Trophoblast cell (in vitro differentiated cells and primary cell): ENCODE measurements at regions not wholly inside any gene's neighbourhood (a gene's known extent, or its start where the extent isn't known, plus 50 kb on each side); places are given as distances from the start of the nearest gene placed in this dataset.
A peak's percentile ranks its signal among the peaks of the same experiment; 100 is the strongest.

Experiments used
- DNase-seq, 2 donors: peaks; one replicate each; pipeline ENCODE4 v3.0.0-alpha.2; 2016
- H2AFZ ChIP-seq: 2 replicates; pipeline ENCODE4 v1.6.1; 2013; ENCODE audit warnings: low read length, moderate library complexity, mild to moderate bottlenecking; ENCODE audit not compliant: insufficient read depth, poor library complexity
- H2AK5ac ChIP-seq: 2 replicates; pipeline ENCODE4 v1.6.1; 2013; ENCODE audit warnings: mild to moderate bottlenecking, low read length
- H2BK120ac ChIP-seq: 2 replicates; pipeline ENCODE4 v1.6.1; 2013; ENCODE audit warnings: low read length, mild to moderate bottlenecking, moderate library complexity; ENCODE audit not compliant: insufficient read depth, poor library complexity
- H2BK12ac ChIP-seq: 2 replicates; pipeline ENCODE4 v1.6.1; 2013; ENCODE audit warnings: mild to moderate bottlenecking, low read length, moderate library complexity
- H2BK5ac ChIP-seq: 2 replicates; pipeline ENCODE4 v1.6.1; 2013; ENCODE audit warnings: low read length, low read depth, moderate library complexity, mild to moderate bottlenecking; ENCODE audit not compliant: poor library complexity
- H3K14ac ChIP-seq: 2 replicates; pipeline ENCODE4 v1.6.1; 2013; ENCODE audit warnings: mild to moderate bottlenecking, low read length
- H3K18ac ChIP-seq: 2 replicates; pipeline ENCODE4 v1.6.1; 2013; ENCODE audit warnings: mild to moderate bottlenecking, low read length
- H3K23ac ChIP-seq: 2 replicates; pipeline ENCODE4 v1.6.1; 2013; ENCODE audit warnings: low read length
- H3K27ac ChIP-seq: 2 replicates; pipeline ENCODE4 v1.5.1; 2013; ENCODE audit warnings: low read depth, mild to moderate bottlenecking, inconsistent platforms, low read length, moderate library complexity
- H3K27me3 ChIP-seq: 2 replicates; pipeline ENCODE4 v1.6.1; 2013; ENCODE audit warnings: inconsistent platforms, mild to moderate bottlenecking, low read length, moderate library complexity; ENCODE audit not compliant: insufficient read depth
- H3K36me3 ChIP-seq, 2 experiments: 1 replicate in 1 of 2; 2 replicates in 1 of 2; pipeline ENCODE4 v1.6.1; 2013; ENCODE audit warnings: low read length in 2 of 2, mild to moderate bottlenecking in 2 of 2, moderate library complexity in 1 of 2; ENCODE audit not compliant: insufficient read depth in 2 of 2, control insufficient read depth in 1 of 2
- H3K4ac ChIP-seq: 2 replicates; pipeline ENCODE4 v1.6.1; 2013; ENCODE audit warnings: low read depth, mild to moderate bottlenecking, low read length, moderate library complexity
- H3K4me1 ChIP-seq, 2 experiments: 1 replicate in 1 of 2; 2 replicates in 1 of 2; pipeline ENCODE4 v1.6.1; 2013; ENCODE audit warnings: low read length in 2 of 2, mild to moderate bottlenecking in 2 of 2, moderate library complexity in 1 of 2; ENCODE audit not compliant: insufficient read depth in 2 of 2, control insufficient read depth in 1 of 2
- H3K4me2 ChIP-seq: 2 replicates; pipeline ENCODE4 v1.6.1; 2013; ENCODE audit warnings: inconsistent platforms, mild to moderate bottlenecking, low read length, moderate library complexity
- H3K4me3 ChIP-seq: 2 replicates; pipeline ENCODE4 v1.5.1; 2013; ENCODE audit warnings: mild to moderate bottlenecking, low read depth, low read length, inconsistent platforms
- H3K79me1 ChIP-seq: one replicate; pipeline ENCODE4 v1.6.1; 2013; ENCODE audit warnings: low read length
- H3K79me2 ChIP-seq: 2 replicates; pipeline ENCODE4 v1.6.1; 2013; ENCODE audit warnings: low read length, mild to moderate bottlenecking; ENCODE audit not compliant: control insufficient read depth, insufficient read depth, poor library complexity
- H3K9ac ChIP-seq: 2 replicates; pipeline ENCODE4 v1.6.1; 2013; ENCODE audit warnings: mild to moderate bottlenecking, low read length
- H3K9me3 ChIP-seq: 2 replicates; pipeline ENCODE4 v1.6.1; 2013; ENCODE audit warnings: low read depth, mild to moderate bottlenecking, control low read depth, inconsistent platforms, low read length; ENCODE audit not compliant: insufficient read depth
- H4K12ac ChIP-seq: 2 replicates; pipeline ENCODE4 v1.6.1; 2013; ENCODE audit warnings: low read depth, mild to moderate bottlenecking, low read length, moderate library complexity
- H4K8ac ChIP-seq: 2 replicates; pipeline ENCODE4 v1.6.1; 2013; ENCODE audit warnings: low read depth, mild to moderate bottlenecking, low read length, moderate library complexity
- H4K91ac ChIP-seq: one replicate; pipeline ENCODE4 v1.6.1; 2013; ENCODE audit warnings: low read depth, mild to moderate bottlenecking, low read length, moderate library complexity
- WGBS: extraction: QIAGEN DNeasy Blood & Tissue Kit; methylation state at CpG from one replicate; pipeline ENCODE4 v1.1.7; 2013; ENCODE audit warnings: missing lambda C conversion rate; ENCODE audit not compliant: insufficient read length, insufficient coverage; ENCODE audit errors: extremely low coverage; 5-methylcytosine and 5-hydroxymethylcytosine counted together

DNA sequence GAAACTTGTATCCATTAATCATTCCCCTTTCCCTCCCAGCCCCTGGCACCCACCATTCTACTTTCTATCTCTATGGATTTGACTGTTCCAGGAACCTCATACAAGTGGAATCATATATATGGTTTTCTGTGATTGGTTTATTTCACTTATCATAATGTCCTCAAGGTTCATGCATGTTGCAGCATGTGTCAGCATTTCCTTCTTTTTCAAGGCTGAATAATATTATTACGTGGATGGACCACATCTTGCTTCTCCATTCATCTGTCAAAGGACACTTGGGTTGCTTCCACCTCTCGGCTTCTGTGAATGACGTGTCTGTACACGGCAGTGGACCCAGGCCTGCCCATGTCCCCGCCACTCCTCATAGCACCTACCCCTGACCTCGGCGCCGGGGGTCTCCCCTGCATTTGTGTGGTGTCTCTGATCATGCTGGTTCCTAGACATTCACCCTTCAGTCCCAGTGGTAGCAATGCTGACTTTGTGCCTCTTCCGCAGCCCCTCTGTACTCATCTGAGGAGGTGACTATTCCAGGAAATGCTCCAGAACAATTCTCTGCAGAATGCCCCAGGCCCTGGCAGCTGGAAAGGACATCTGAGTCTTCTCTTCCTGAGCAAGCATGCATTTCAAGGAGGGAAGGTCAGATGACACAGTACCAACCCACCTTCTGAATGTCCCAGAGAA, 136.9 kb downstream of the PSMG1 start:
- DNase-seq: no peak
- Histone ChIP-seq H3K9ac (no peak overlapping the region), H3K79me1 (no peaks in the 10 kb centered on the region), H2AK5ac (no peak overlapping the region), H2AFZ (no peak overlapping the region), H4K12ac (no peak overlapping the region), H3K4me2 (no peak overlapping the region), H4K8ac (no peak overlapping the region), H3K23ac (no peak overlapping the region), H4K91ac (no peak overlapping the region), H2BK120ac (no peak overlapping the region), H3K4me3 (no peak overlapping the region), H3K18ac (no peak overlapping the region), H3K79me2 (no peaks in the 10 kb centered on the region), H2BK12ac (no peak overlapping the region), H2BK5ac (no peak overlapping the region), H3K4ac (no peak overlapping the region), H3K36me3 (no peaks in the 10 kb centered on the region), H3K4me1 (peaks cover 0 to 2% of the 10 kb centered on the region in 2 experiments), H3K14ac (no peak overlapping the region), H3K9me3 (no peaks in the 10 kb centered on the region), H3K27ac (no peak overlapping the region), H3K27me3 (no peaks in the 10 kb centered on the region)
- no CpG with 5 or more reads among the region's 9 CpGs for WGBS

DNA sequence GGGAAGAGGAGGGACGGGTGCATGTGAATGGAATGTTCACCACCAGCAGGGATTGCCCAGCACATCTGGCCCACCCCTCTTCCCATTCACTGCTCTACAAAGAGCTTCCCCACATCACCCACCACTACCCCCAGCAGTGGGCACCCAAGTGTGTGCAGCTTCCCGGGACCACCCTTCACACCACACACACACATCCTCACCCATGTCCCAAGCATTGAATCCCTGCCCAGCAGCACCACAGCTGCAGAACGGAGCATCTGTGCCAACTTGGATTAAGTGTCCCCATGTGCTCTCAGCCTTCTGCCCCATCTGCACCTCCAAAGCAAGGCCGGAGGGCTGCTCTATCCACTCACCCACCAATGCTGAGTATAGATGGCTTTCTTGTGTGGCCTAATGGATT, 141.4 kb downstream of the PSMG1 start:
- Histone ChIP-seq H3K18ac (no peak overlapping the region), H2AFZ (no peak overlapping the region), H2BK5ac (no peak overlapping the region), H3K9ac (no peak overlapping the region), H3K23ac (no peak overlapping the region), H3K14ac (no peak overlapping the region), H3K4me1 (no peaks in the 10 kb centered on the region), H3K36me3 (no peaks in the 10 kb centered on the region), H3K4ac (no peak overlapping the region), H2AK5ac (no peak overlapping the region), H3K79me2 (no peaks in the 10 kb centered on the region), H3K4me3 (no peak overlapping the region), H3K9me3 (no peaks in the 10 kb centered on the region), H4K8ac (no peak overlapping the region), H2BK12ac (no peak overlapping the region), H3K4me2 (no peak overlapping the region), H3K27me3 (no peaks in the 10 kb centered on the region), H2BK120ac (no peak overlapping the region), H4K91ac (no peak overlapping the region), H4K12ac (no peak overlapping the region), H3K79me1 (no peaks in the 10 kb centered on the region), H3K27ac (no peak overlapping the region)
- DNase-seq: no peak
- WGBS: no CpG with 5 or more reads among the region's 4 CpGs

DNA sequence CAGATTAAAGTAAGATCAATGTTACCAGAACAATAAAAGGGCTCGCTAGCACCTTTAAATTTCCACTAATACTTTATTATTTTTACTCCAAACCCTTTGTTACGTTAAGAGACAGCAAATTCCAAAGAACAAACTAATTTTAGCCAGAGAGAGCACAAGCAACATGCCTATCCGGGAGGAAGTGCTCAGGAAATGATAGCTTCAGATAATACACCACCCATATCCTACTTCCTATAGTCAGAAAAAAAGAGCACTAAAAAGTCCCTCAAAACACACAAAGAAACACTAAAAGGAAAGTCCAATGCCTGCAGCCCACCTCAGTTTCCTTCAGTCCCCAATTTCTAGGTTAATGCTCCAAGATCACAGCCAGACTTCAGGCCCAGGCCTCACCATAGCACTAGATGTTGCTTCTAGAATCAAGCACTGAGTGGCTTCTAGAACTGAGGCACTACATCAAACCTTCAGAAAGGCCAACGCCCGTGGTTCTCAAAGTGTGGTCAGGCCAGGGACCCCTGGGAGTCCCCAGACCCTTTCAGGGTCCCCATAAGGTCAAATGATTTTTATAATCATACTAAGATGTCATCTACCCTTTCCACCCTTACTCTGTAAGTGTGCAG, 142.6 kb downstream of the PSMG1 start:
- Histone ChIP-seq H3K4me3 (no peak overlapping the region), H2AFZ (no peak overlapping the region), H3K9ac (no peak overlapping the region), H3K4ac (no peak overlapping the region), H3K27me3 (no peaks in the 10 kb centered on the region), H3K9me3 (no peaks in the 10 kb centered on the region), H3K14ac (no peak overlapping the region), H3K27ac (no peak overlapping the region), H2AK5ac (no peak overlapping the region), H2BK5ac (no peak overlapping the region), H2BK12ac (no peak overlapping the region), H3K79me1 (no peaks in the 10 kb centered on the region), H2BK120ac (no peak overlapping the region), H3K23ac (no peak overlapping the region), H4K12ac (no peak overlapping the region), H3K18ac (no peak overlapping the region), H3K4me1 (no peaks in the 10 kb centered on the region), H3K4me2 (no peak overlapping the region), H3K36me3 (no peaks in the 10 kb centered on the region), H4K8ac (no peak overlapping the region), H4K91ac (peak overlapping the region; percentile 4), H3K79me2 (no peaks in the 10 kb centered on the region)
- no peak for DNase-seq
- WGBS: 100% methylated on average over 1 of the region's 5 CpGs

GRCh38 chr21:39037807-39038405, 145.3 kb downstream of the PSMG1 start:
- Histone ChIP-seq H3K4me1 (peaks cover 6 to 7% of the 10 kb centered on the region in 2 experiments), H4K8ac (no peak overlapping the region), H4K91ac (no peak overlapping the region), H3K79me2 (no peaks in the 10 kb centered on the region), H3K36me3 (no peaks in the 10 kb centered on the region), H3K79me1 (peaks cover 2% of the 10 kb centered on the region), H2AFZ (no peak overlapping the region), H3K23ac (no peak overlapping the region), H4K12ac (no peak overlapping the region), H3K27me3 (no peaks in the 10 kb centered on the region), H3K4me3 (no peak overlapping the region), H3K4ac (no peak overlapping the region), H3K14ac (no peak overlapping the region), H2BK5ac (no peak overlapping the region), H2BK12ac (no peak overlapping the region), H3K9me3 (no peaks in the 10 kb centered on the region), H3K27ac (no peak overlapping the region), H3K4me2 (no peak overlapping the region), H3K9ac (no peak overlapping the region), H2AK5ac (no peak overlapping the region), H2BK120ac (no peak overlapping the region), H3K18ac (no peak overlapping the region)
- WGBS: no CpG with 5 or more reads among the region's 11 CpGs
- no peak for DNase-seq
